ENCODE measurements at regions not wholly inside any gene's neighbourhood (a gene's known extent, or its start where the extent isn't known, plus 50 kb on each side); places are given as distances from the start of the nearest gene placed in this dataset.

DNA sequence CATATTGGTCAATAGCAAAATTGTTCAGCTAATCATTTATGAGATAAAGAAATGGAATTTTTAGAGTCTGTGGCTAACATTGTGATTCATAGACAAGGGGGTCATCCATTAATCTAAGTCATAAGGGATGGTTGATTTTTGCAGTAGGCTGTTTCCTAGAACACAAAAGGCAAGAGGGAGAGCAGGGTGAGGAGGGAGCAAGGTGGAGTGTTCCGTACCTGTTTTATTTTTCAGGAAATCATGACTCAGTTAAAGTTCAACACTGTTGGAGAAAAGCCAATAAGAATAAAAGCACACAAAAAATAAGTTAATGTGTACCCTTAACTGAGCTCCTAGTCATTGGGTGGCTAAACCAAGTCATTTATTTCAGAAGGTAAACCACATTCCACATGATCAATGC, 512.4 kb upstream of the ATXN8OS start:
- TF ChIP-seq CTCF (IDR thresholded peaks at IDR 0.05) (no peak), POLR2A (IDR thresholded peaks at IDR 0.05) (no peak)
